Heart left ventricle (tissue), 16 donors: ENCODE measurements at regions not wholly inside any gene's neighbourhood (a gene's known extent, or its start where the extent isn't known, plus 50 kb on each side); places are given as distances from the start of the nearest gene placed in this dataset.
"Not testable (repeated sequence)": the region's sequence is repeated elsewhere in the genome, so short reads cannot be mapped to it uniquely, and the experiment has no call there.

Experiments used
- ATAC-seq, 4 donors: fragments of 200-7000 bp; cut with Tn5 transposase; one replicate each; pipeline ENCODE4 v1.9.1; 2020 to 2022; ENCODE audit warnings: moderate library complexity in 4 of 4, mild to moderate bottlenecking in 3 of 4, moderate number of reproducible peaks in 1 of 4
- DNase-seq, 5 donors: peaks; one replicate each; pipeline ENCODE4 v3.0.0-alpha.2; 2020
- H3K27ac ChIP-seq, 12 donors: fragments of 200-600 bp; sonication (generic) in 4 of 12; one replicate each; pipeline versions ENCODE4 v1.5.0 to v1.8.0; 2016 to 2022; ENCODE audit warnings: mild to moderate bottlenecking in 2 of 12
- H3K27me3 ChIP-seq, 9 donors: fragments of 200-600 bp; sonication (generic) in 2 of 9; one replicate each; pipeline versions ENCODE4 v1.5.1 to v1.8.0; 2016 to 2022; ENCODE audit warnings: mild to moderate bottlenecking in 3 of 9
- H3K36me3 ChIP-seq, 9 donors: fragments of 200-600 bp; sonication (generic) in 2 of 9; one replicate each; pipeline versions ENCODE4 v1.5.0 to v1.8.0; 2018 to 2022; ENCODE audit warnings: mild to moderate bottlenecking in 2 of 9
- H3K4me1 ChIP-seq, 12 donors: fragments of 200-600 bp; sonication (generic) in 4 of 12; one replicate each; pipeline versions ENCODE4 v1.5.0 to v1.8.0; 2016 to 2022; ENCODE audit warnings: mild to moderate bottlenecking in 3 of 12
- H3K4me3 ChIP-seq, 12 donors: fragments of 200-600 bp; sonication (generic) in 4 of 12; one replicate each; pipeline versions ENCODE4 v1.5.0 to v1.8.0; 2017 to 2022; ENCODE audit warnings: mild to moderate bottlenecking in 9 of 12, moderate library complexity in 4 of 12
- H3K9me3 ChIP-seq, 12 donors: fragments of 200-600 bp; sonication (generic) in 4 of 12; one replicate each; pipeline versions ENCODE4 v1.5.0 to v1.8.0; 2016 to 2022; ENCODE audit warnings: mild to moderate bottlenecking in 1 of 12
- CTCF ChIP-seq, 12 donors: fragments of 200-600 bp; sonication (generic) in 4 of 12; IDR thresholded peaks; one replicate each; pipeline versions ENCODE4 v1.5.0 to v1.8.0; 2018 to 2022; ENCODE audit warnings: antibody characterized with exemption in 12 of 12, mild to moderate bottlenecking in 5 of 12
- POLR2A ChIP-seq, 2 donors: fragments of 450-650 bp; IDR thresholded peaks; one replicate each; pipeline ENCODE4 v1.6.1; 2017; ENCODE audit warnings: antibody characterized with exemption in 2 of 2, mild to moderate bottlenecking in 2 of 2, moderate library complexity in 2 of 2
- WGBS, 4 donors: extraction: QIAGEN DNeasy Blood & Tissue Kit in 2 of 4; methylation state at CpG; one replicate each; pipeline versions ENCODE4 v1.1.5 to v1.1.7; 2013 to 2018; 5-methylcytosine and 5-hydroxymethylcytosine counted together
- intact Hi-C, 10 donors: fragments of 100-400 bp; cut with DNase I; formaldehyde crosslinking; loops; one replicate each; pipeline versions ENCODE4 v1.11.1 to v1.14.2; 2022
- donor health status: ischemic (EF 13 %, LVEDD 7.1; RV severe dilation, severe dysfunction).
- donor health status: healthy with polysubstance abuse.
- donor health status: DM: no; HTN: yes; CAD: no.
- donor health status: DM: no; HTN: no; CAD: no.
- donor health status: ischemic (EF 25% LVEDD 6.9; RV normal size, moderate dysfunction).
- donor health status: ischemic (EF 25% LVEDD 5.7; RV mildly dilated, moderate dysfunction).
- donor health status: healthy.
- donor health status: DM: yes; HTN: yes; CAD: no.
- donor health status: ischemic (EF 35%, LVEDD 5.7; RV mildly dilated, moderate dysfunction).
- donor health status: nonischemic (EF 11% LVEDD 7.7; RV severe dilation, severe dysfunction).
- donor health status: DM: yes; HTN: yes; CAD: no.
- donor health status: PGD.
- donor health status: ischemic (EF 29% LVEDD 5.4; RV normal size, mild dysfunction).
- donor health status: nonischemic (EF 23%, LVEDD 6.1; RV moderate dilation, normal function).

- no peaks in the 10 kb centered on the region for H3K36me3 ChIP-seq
- no peaks in the 10 kb centered on the region for H3K4me1 ChIP-seq
- DNase-seq: no peak
- no peaks in the 10 kb centered on the region for H3K27me3 ChIP-seq
- no peak overlapping the region for H3K4me3 ChIP-seq
- no peak overlapping the region for H3K27ac ChIP-seq
- no peaks in the 10 kb centered on the region for H3K9me3 ChIP-seq
- TF ChIP-seq POLR2A (IDR thresholded peaks at IDR 0.05) (no peak), CTCF (IDR thresholded peaks at IDR 0.05) (no peak)
- no peak for ATAC-seq
- intact Hi-C loops: loop anchor here in 1 of 10 donors (5.0 kb wide), 1 partner anchor 81 kb away; no protein-coding TSS in a partner anchor
- WGBS, 4 donors: 79 to 87% (median 83%) methylated on average over 16 of the region's 16 CpGs
Measured at GRCh38 chr16:11416228-11417001, 71.2 kb downstream of the RMI2 start.

- 55 to 76% (median 63%) methylated on average over 4 to 10 of the region's 10 CpGs for WGBS, 4 donors
- TF ChIP-seq POLR2A (IDR thresholded peaks at IDR 0.05) (no peak), CTCF (IDR thresholded peaks at IDR 0.05) (no peak)
- peak; percentile 33 to 79 (median 77) for DNase-seq
- H3K27me3 ChIP-seq: no peaks in the 10 kb centered on the region
- no peak overlapping the region for H3K4me3 ChIP-seq
- intact Hi-C loops: loop anchor here in 1 of 10 donors (5.0 kb wide), 1 partner anchor 80 kb away; no protein-coding TSS in a partner anchor
- no peaks in the 10 kb centered on the region for H3K4me1 ChIP-seq
- H3K27ac ChIP-seq: peak overlapping the region in 2 of 12 donors; percentile 4 to 53
- H3K36me3 ChIP-seq: no peaks in the 10 kb centered on the region
- peak; percentile 82 to 96 (median 95) for ATAC-seq
- H3K9me3 ChIP-seq: no peaks in the 10 kb centered on the region
Measured at GRCh38 chr16:11417487-11417886, 72.2 kb downstream of the RMI2 start.

GRCh38 chr16:11418506-11418905 lies 73.2 kb downstream of the RMI2 start:
- ATAC-seq (no peak), DNase-seq (no peak)
- Histone ChIP-seq H3K36me3 (no peaks in the 10 kb centered on the region), H3K4me1 (no peaks in the 10 kb centered on the region), H3K9me3 (no peaks in the 10 kb centered on the region), H3K4me3 (no peak overlapping the region), H3K27ac (no peak overlapping the region), H3K27me3 (no peaks in the 10 kb centered on the region)
- 86 to 92% (median 89%) methylated on average over 4 of the region's 4 CpGs for WGBS, 4 donors
- intact Hi-C loops: loop anchor here in 1 of 10 donors (5.0 kb wide), 1 partner anchor 79 kb away; no protein-coding TSS in a partner anchor
- TF ChIP-seq POLR2A (IDR thresholded peaks at IDR 0.05): no peak

GRCh38 chr16:11420067-11420466 lies 74.8 kb downstream of the RMI2 start:
- intact Hi-C loops, ATAC-seq, H3K4me1 ChIP-seq, H3K27me3 ChIP-seq, DNase-seq, H3K27ac ChIP-seq, H3K9me3 ChIP-seq, H3K36me3 ChIP-seq, H3K4me3 ChIP-seq: not testable (repeated sequence)
- 90 to 96% (median 93%) methylated on average over 3 to 4 of the region's 4 CpGs for WGBS, 4 donors

- Histone ChIP-seq H3K4me3 (no peak overlapping the region), H3K27me3 (no peaks in the 10 kb centered on the region), H3K4me1 (no peaks in the 10 kb centered on the region), H3K36me3 (no peaks in the 10 kb centered on the region), H3K9me3 (no peaks in the 10 kb centered on the region), H3K27ac (no peak overlapping the region)
- DNase-seq: no peak
- no peak for TF ChIP-seq POLR2A (IDR thresholded peaks at IDR 0.05)
- no peak for TF ChIP-seq CTCF (IDR thresholded peaks at IDR 0.05)
- intact Hi-C loops: no loop called here
- ATAC-seq: peak in 1 of 4 donors; percentile 30
- WGBS, 4 donors: 86 to 95% (median 94%) methylated on average over 2 to 3 of the region's 3 CpGs
Measured at GRCh38 chr16:11420895-11421294, 75.6 kb downstream of the RMI2 start.
